ENCODE measurements at regions not wholly inside any gene's neighbourhood (a gene's known extent, or its start where the extent isn't known, plus 50 kb on each side); places are given as distances from the start of the nearest gene placed in this dataset.
"Not testable (repeated sequence)": the region's sequence is repeated elsewhere in the genome, so short reads cannot be mapped to it uniquely, and the experiment has no call there.

DNA sequence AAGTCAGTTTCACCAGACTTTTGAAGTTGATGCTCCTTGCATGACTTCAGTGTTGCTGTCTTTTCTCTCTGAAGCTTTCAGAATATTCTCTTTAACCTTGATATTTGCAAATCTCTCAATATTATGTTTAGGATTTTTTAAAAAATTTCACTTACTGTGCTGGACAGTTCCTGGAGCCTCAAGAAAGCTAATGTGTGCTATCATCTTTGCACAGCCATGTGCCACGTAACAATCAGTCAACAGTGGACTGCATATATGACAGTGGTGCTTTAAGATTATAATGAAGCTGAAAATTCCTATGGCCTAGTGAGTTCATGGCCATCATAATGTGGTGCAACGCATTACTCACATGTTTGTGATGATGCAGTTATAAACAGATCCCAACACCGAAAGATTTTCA is 59.1 kb upstream of the OGFRL1 start:
- no peak overlapping the region for H3K4me3 ChIP-seq (ENCODE audit: low read depth, low read length)
- TF ChIP-seq, protein P1, sequence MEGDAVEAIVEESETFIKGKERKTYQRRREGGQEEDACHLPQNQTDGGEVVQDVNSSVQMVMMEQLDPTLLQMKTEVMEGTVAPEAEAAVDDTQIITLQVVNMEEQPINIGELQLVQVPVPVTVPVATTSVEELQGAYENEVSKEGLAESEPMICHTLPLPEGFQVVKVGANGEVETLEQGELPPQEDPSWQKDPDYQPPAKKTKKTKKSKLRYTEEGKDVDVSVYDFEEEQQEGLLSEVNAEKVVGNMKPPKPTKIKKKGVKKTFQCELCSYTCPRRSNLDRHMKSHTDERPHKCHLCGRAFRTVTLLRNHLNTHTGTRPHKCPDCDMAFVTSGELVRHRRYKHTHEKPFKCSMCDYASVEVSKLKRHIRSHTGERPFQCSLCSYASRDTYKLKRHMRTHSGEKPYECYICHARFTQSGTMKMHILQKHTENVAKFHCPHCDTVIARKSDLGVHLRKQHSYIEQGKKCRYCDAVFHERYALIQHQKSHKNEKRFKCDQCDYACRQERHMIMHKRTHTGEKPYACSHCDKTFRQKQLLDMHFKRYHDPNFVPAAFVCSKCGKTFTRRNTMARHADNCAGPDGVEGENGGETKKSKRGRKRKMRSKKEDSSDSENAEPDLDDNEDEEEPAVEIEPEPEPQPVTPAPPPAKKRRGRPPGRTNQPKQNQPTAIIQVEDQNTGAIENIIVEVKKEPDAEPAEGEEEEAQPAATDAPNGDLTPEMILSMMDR (IDR thresholded peaks at IDR 0.05; ENCODE audit: low read depth, low read length, missing control alignments): no peak
- no peak for DNase-seq (ENCODE audit: low read depth)
- in situ Hi-C loops (cut with HindIII; ENCODE audit: low sequenced_read_pairs): no loop called here

DNA sequence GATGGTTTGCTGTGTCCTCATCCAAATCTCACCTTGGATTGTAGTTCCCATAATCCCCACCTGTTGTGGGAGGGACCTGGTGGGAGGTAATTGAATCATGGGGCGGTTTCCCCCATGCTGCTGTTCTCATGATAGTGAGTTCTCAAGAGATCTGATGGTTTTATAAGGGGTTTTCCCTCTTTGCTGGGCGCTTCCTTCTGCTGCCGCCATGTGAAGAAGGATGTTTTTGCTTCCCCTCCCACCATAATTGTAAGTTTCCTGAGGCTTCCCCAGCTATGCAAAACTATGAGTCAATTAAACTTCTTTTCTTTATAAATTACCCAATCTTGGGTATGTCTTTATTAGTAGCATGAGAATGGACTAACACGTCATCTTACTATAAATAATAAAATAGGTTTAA is 55.7 kb upstream of the OGFRL1 start:
- DNase-seq (ENCODE audit: low read depth); in situ Hi-C loops (cut with HindIII; ENCODE audit: low sequenced_read_pairs); H3K4me3 ChIP-seq (ENCODE audit: low read depth, low read length): not testable (repeated sequence)

DNA sequence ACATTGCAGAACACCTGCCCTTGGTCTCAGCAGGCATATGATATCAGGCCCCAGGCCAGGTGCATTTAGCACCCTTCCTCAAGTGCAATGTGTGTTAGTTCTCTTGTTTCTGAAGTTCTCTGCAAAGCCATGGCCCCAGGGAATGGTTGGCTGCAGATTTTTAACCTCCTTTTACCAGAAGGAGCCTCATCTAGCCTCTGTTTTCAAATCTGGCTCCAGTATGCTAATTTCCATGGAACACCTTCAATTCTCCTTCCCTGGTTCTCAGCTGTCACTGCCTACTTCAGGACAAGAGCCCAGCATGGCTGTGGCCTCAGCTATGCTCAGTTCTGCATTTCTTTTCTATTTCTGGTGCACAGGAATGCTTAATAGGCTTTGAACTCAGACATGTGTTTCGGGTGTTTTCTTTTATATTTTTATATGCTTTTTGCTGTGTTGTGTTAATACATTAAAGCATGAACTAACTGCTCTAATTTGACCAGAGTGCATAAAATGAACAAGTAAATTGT is 51.6 kb upstream of the OGFRL1 start:
- no peak for DNase-seq (ENCODE audit: low read depth)
- TF ChIP-seq, protein P1 (IDR thresholded peaks at IDR 0.05; ENCODE audit: low read depth, low read length, missing control alignments): no peak
- no peak overlapping the region for H3K4me3 ChIP-seq (ENCODE audit: low read depth, low read length)
- in situ Hi-C loops (cut with HindIII; ENCODE audit: low sequenced_read_pairs): no loop called here

DNA sequence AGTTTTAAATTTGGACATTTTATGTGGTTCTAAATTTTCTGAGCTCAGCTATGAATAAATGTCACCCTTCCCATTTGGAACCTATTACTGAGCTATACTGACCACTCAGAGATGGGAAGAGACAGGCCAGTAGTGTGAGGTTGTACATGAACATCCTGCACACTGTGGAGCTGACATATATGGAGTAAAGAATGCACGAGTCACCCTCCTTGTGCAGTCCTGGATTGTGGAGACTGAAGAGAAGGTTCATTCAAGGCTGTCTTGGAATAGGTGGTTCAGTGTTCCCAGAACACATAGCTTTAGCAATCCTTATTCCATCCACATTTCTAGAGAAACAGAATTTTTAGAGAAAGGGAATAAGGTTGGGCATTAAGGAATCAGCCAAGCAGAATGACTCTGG is 50.3 kb upstream of the OGFRL1 start:
- H3K4me3 ChIP-seq (ENCODE audit: low read depth, low read length): no peak overlapping the region
- in situ Hi-C loops (cut with HindIII; ENCODE audit: low sequenced_read_pairs): no loop called here
- no peak for DNase-seq (ENCODE audit: low read depth)
- TF ChIP-seq, protein P1 (IDR thresholded peaks at IDR 0.05; ENCODE audit: low read depth, low read length, missing control alignments): no peak

Data from astrocyte of the cerebellum (primary cell).